Activated T-helper 2 cell treated with anti-CD3 and anti-CD28 coated beads, Interferon-gamma antibody, Interleukin-2, Interleukin-4, amounts not matched to agents 10 μg/mL and 5 μg/mL and 100 μg/mL, durations not matched to agents 14 hours and 24 hours and 36 hours (primary cell): ENCODE measurements at regions not wholly inside any gene's neighbourhood (a gene's known extent, or its start where the extent isn't known, plus 50 kb on each side); places are given as distances from the start of the nearest gene placed in this dataset.

ENCODE experiments used
- DNase-seq: peaks from one replicate; pipeline ENCODE4 v3.0.0; 2021; ENCODE audit warnings: low spot score
- H3K27ac Mint-ChIP-seq: one replicate; pipeline ENCODE4 v1.8.0; 2021; ENCODE audit warnings: mixed read lengths
- H3K27me3 Mint-ChIP-seq: one replicate; pipeline ENCODE4 v1.8.0; 2021; ENCODE audit warnings: low read depth, mixed read lengths
- H3K36me3 Mint-ChIP-seq: one replicate; pipeline ENCODE4 v1.8.0; 2021; ENCODE audit warnings: low read depth, mixed read lengths
- H3K4me1 Mint-ChIP-seq: one replicate; pipeline ENCODE4 v1.8.0; 2021; ENCODE audit warnings: low read depth, mixed read lengths
- H3K4me3 Mint-ChIP-seq: one replicate; pipeline ENCODE4 v1.8.0; 2021; ENCODE audit warnings: low read depth, mild to moderate bottlenecking, moderate library complexity, mixed read lengths
- H3K9me3 Mint-ChIP-seq: one replicate; pipeline ENCODE4 v1.8.0; 2021; ENCODE audit warnings: mixed read lengths
- intact Hi-C: fragments of 100-400 bp; cut with micrococcal nuclease; formaldehyde crosslinking; loops from one replicate; pipeline ENCODE4 v1.15.1; 2023

GRCh38 chr6:41494212-41495110, 51.7 kb upstream of the FOXP4 start:
- Mint-ChIP-seq H3K27ac (no peak overlapping the region), H3K4me3 (no peak overlapping the region), H3K27me3 (peaks cover 47% of the 10 kb centered on the region), H3K9me3 (no peaks in the 10 kb centered on the region), H3K36me3 (no peaks in the 10 kb centered on the region), H3K4me1 (no peaks in the 10 kb centered on the region)
- intact Hi-C loops: no loop called here
- no peak for DNase-seq
